ENCODE measurements at regions not wholly inside any gene's neighbourhood (a gene's known extent, or its start where the extent isn't known, plus 50 kb on each side); places are given as distances from the start of the nearest gene placed in this dataset.

GRCh38 chr9:106443520-106443919 is 419.4 kb upstream of the ZNF462 start:
- peaks cover 5% of the 10 kb centered on the region for H3K27me3 Mint-ChIP-seq (ENCODE audit: insufficient read depth, low read depth)
- no peak for TF ChIP-seq CTCF (IDR thresholded peaks at IDR 0.05)
- TF ChIP-seq EZH2phosphoT487 (IDR thresholded peaks at IDR 0.05): no peak
- no peak for TF ChIP-seq EZH2 (IDR thresholded peaks at IDR 0.05)

GRCh38 chr9:106445107-106445506 is 417.9 kb upstream of the ZNF462 start:
- Mint-ChIP-seq H3K27ac (no peak overlapping the region), H3K27me3 (ENCODE audit: insufficient read depth, low read depth) (peaks cover 5% of the 10 kb centered on the region), H3K4me3 (no peak overlapping the region), H3K9me3 (no peaks in the 10 kb centered on the region), H3K4me1 (no peaks in the 10 kb centered on the region), H3K36me3 (no peaks in the 10 kb centered on the region)
- TF ChIP-seq EZH2phosphoT487 (IDR thresholded peaks at IDR 0.05) (no peak), EZH2 (IDR thresholded peaks at IDR 0.05) (no peak), CTCF (IDR thresholded peaks at IDR 0.05) (no peak)
- H3K36me3 ChIP-seq: no peaks in the 10 kb centered on the region
- no peak overlapping the region for H3K4me2 ChIP-seq
- H3K4me3 ChIP-seq: no peak overlapping the region
- no peak for DNase-seq (ENCODE audit: low spot score)
- H3K27me3 ChIP-seq: no peaks in the 10 kb centered on the region
- no peak overlapping the region for H3K9ac ChIP-seq
- H3F3A ChIP-seq (ENCODE audit: low read depth): no peaks in the 10 kb centered on the region
- H3K27ac ChIP-seq: no peak overlapping the region
- no peak overlapping the region for H2AFZ ChIP-seq (replicated peaks)
- no peaks in the 10 kb centered on the region for H3K9me3 ChIP-seq (ENCODE audit: low read depth)
- H4K20me1 ChIP-seq (ENCODE audit: low read depth): no peaks in the 10 kb centered on the region
- H3K79me2 ChIP-seq (ENCODE audit: low read depth): no peaks in the 10 kb centered on the region
- H3K4me1 ChIP-seq: no peaks in the 10 kb centered on the region

More at GRCh38 chr9:106443520-106443919, 419.4 kb upstream of the ZNF462 start:
- no peaks in the 10 kb centered on the region for H3K36me3 ChIP-seq
- H3K27ac ChIP-seq: no peak overlapping the region
- no peaks in the 10 kb centered on the region for H3K36me3 Mint-ChIP-seq
- H3K9me3 Mint-ChIP-seq: peaks cover 2% of the 10 kb centered on the region
- H3K4me3 Mint-ChIP-seq: no peak overlapping the region
- no peaks in the 10 kb centered on the region for H3K27me3 ChIP-seq
- no peaks in the 10 kb centered on the region for H4K20me1 ChIP-seq (ENCODE audit: low read depth)
- H3F3A ChIP-seq (ENCODE audit: low read depth): no peaks in the 10 kb centered on the region
- no peaks in the 10 kb centered on the region for H3K79me2 ChIP-seq (ENCODE audit: low read depth)
- no peak overlapping the region for H3K27ac Mint-ChIP-seq
- H3K4me3 ChIP-seq: no peak overlapping the region
- H3K4me1 Mint-ChIP-seq: peaks cover 5% of the 10 kb centered on the region
- H3K9me3 ChIP-seq (ENCODE audit: low read depth): no peaks in the 10 kb centered on the region
- H2AFZ ChIP-seq (replicated peaks): no peak overlapping the region
- H3K4me1 ChIP-seq: no peaks in the 10 kb centered on the region
- DNase-seq (ENCODE audit: low spot score): no peak
- H3K9ac ChIP-seq: no peak overlapping the region
- H3K4me2 ChIP-seq: no peak overlapping the region

- Histone ChIP-seq H2AFZ (replicated peaks) (no peak overlapping the region), H3K27me3 (no peaks in the 10 kb centered on the region), H3K27ac (no peak overlapping the region), H3K79me2 (ENCODE audit: low read depth) (no peaks in the 10 kb centered on the region), H4K20me1 (ENCODE audit: low read depth) (no peaks in the 10 kb centered on the region), H3F3A (ENCODE audit: low read depth) (no peaks in the 10 kb centered on the region), H3K4me2 (no peak overlapping the region), H3K4me1 (no peaks in the 10 kb centered on the region), H3K9me3 (ENCODE audit: low read depth) (no peaks in the 10 kb centered on the region), H3K9ac (no peak overlapping the region), H3K4me3 (no peak overlapping the region), H3K36me3 (no peaks in the 10 kb centered on the region)
- no peaks in the 10 kb centered on the region for H3K27me3 Mint-ChIP-seq (ENCODE audit: insufficient read depth, low read depth)
- no peaks in the 10 kb centered on the region for H3K9me3 Mint-ChIP-seq
- no peak overlapping the region for H3K27ac Mint-ChIP-seq
- no peak overlapping the region for H3K4me3 Mint-ChIP-seq
- H3K36me3 Mint-ChIP-seq: no peaks in the 10 kb centered on the region
- TF ChIP-seq CTCF (IDR thresholded peaks at IDR 0.05) (no peak), EZH2phosphoT487 (IDR thresholded peaks at IDR 0.05) (no peak), EZH2 (IDR thresholded peaks at IDR 0.05) (no peak)
- H3K4me1 Mint-ChIP-seq: no peaks in the 10 kb centered on the region
- no peak for DNase-seq (ENCODE audit: low spot score)
Measured at GRCh38 chr9:106449336-106449927, 413.5 kb upstream of the ZNF462 start.

Measured in neural progenitor cell (in vitro differentiated cells).